ENCODE measurements at regions not wholly inside any gene's neighbourhood (a gene's known extent, or its start where the extent isn't known, plus 50 kb on each side); places are given as distances from the start of the nearest gene placed in this dataset.

DNA sequence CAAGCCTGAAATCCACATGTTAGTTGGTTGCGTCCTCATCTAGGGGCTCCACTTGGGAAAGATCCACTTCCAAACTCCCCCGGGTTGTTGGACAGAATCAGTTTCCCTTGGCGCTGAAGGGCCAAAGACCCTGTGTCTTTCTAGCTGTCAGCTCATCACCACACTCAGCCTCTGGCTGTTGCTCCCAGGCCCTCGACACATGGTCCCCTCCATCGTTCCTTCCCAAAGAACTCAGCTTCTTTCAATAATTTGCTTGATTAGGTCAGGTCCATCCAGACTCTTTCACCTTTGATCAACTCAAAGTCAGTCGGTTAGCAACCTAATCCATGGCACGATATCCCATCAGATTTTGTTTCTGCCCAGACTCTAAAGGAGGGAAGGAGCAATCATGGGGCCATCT, 254.8 kb upstream of the SULF2 start (continued):
- TF ChIP-seq ESRRA (CRISPR knock-in tag; IDR thresholded peaks at IDR 0.05; ENCODE audit: borderline replicate concordance) (no peak), ZNF416 (CRISPR knock-in tag; IDR thresholded peaks at IDR 0.05) (no peak), ZNF219 (CRISPR knock-in tag; IDR thresholded peaks at IDR 0.05; ENCODE audit: borderline replicate concordance) (no peak)
- TF ChIP-seq, protein P1, sequence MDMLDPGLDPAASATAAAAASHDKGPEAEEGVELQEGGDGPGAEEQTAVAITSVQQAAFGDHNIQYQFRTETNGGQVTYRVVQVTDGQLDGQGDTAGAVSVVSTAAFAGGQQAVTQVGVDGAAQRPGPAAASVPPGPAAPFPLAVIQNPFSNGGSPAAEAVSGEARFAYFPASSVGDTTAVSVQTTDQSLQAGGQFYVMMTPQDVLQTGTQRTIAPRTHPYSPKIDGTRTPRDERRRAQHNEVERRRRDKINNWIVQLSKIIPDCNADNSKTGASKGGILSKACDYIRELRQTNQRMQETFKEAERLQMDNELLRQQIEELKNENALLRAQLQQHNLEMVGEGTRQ (CRISPR knock-in tag; IDR thresholded peaks at IDR 0.05): no peak

DNA sequence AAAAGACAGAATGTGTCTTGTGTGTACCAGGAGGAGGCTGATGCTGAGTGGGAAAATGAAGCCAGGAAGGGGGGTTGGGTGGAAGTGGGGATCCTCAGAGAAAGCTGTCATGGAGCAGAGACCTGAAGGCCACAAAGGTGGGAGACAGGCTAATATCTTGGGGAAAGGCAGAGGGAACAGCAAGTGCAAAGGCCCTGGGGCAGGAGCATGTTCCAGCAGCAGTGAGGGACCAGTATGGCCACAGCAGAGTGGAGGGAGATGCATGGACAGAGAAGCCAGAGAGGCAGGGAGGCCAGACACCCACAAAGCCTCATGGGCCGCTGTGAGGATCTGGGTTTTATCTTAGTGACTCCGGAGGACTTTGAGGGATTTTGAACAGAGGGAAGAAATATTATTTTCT, 254.2 kb upstream of the SULF2 start:
- Mint-ChIP-seq H3K4me3 (no peak overlapping the region), H3K27ac (no peak overlapping the region), H3K4me1 (peaks cover 12% of the 10 kb centered on the region), H3K9me3 (peaks cover 23% of the 10 kb centered on the region), H3K36me3 (no peaks in the 10 kb centered on the region), H3K27me3 (ENCODE audit: low read depth) (no peaks in the 10 kb centered on the region)
- TF ChIP-seq, protein P2, sequence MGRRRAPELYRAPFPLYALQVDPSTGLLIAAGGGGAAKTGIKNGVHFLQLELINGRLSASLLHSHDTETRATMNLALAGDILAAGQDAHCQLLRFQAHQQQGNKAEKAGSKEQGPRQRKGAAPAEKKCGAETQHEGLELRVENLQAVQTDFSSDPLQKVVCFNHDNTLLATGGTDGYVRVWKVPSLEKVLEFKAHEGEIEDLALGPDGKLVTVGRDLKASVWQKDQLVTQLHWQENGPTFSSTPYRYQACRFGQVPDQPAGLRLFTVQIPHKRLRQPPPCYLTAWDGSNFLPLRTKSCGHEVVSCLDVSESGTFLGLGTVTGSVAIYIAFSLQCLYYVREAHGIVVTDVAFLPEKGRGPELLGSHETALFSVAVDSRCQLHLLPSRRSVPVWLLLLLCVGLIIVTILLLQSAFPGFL (CRISPR knock-in tag; IDR thresholded peaks at IDR 0.05; ENCODE audit: borderline replicate concordance): no peak
- TF ChIP-seq ZNF219 (CRISPR knock-in tag; IDR thresholded peaks at IDR 0.05; ENCODE audit: borderline replicate concordance): no peak
- TF ChIP-seq GABPB1 (CRISPR knock-in tag; IDR thresholded peaks at IDR 0.05): no peak
- TF ChIP-seq, protein P3, sequence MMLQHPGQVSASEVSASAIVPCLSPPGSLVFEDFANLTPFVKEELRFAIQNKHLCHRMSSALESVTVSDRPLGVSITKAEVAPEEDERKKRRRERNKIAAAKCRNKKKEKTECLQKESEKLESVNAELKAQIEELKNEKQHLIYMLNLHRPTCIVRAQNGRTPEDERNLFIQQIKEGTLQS (CRISPR knock-in tag; conservative IDR thresholded peaks at IDR 0.05): no peak
- TF ChIP-seq FOXP1 (CRISPR knock-in tag; IDR thresholded peaks at IDR 0.05; ENCODE audit: borderline replicate concordance): no peak
- TF ChIP-seq, protein P4, sequence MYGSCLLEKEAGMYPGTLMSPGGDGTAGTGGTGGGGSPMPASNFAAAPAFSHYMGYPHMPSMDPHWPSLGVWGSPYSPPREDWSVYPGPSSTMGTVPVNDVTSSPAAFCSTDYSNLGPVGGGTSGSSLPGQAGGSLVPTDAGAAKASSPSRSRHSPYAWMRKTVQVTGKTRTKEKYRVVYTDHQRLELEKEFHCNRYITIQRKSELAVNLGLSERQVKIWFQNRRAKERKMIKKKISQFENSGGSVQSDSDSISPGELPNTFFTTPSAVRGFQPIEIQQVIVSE (CRISPR knock-in tag; IDR thresholded peaks at IDR 0.05; ENCODE audit: borderline replicate concordance): no peak
- TF ChIP-seq ATF1 (CRISPR knock-in tag; IDR thresholded peaks at IDR 0.05): no peak
- no peak for TF ChIP-seq TEAD1 (CRISPR knock-in tag; IDR thresholded peaks at IDR 0.05)
- TF ChIP-seq MXD4 (CRISPR knock-in tag; IDR thresholded peaks at IDR 0.05; ENCODE audit: borderline replicate concordance): no peak
- TF ChIP-seq CBFB (CRISPR knock-in tag; IDR thresholded peaks at IDR 0.05; ENCODE audit: low read depth): no peak
- no peak for TF ChIP-seq ZNF263 (CRISPR knock-in tag; IDR thresholded peaks at IDR 0.05; ENCODE audit: low read depth)
- TF ChIP-seq, protein P5, sequence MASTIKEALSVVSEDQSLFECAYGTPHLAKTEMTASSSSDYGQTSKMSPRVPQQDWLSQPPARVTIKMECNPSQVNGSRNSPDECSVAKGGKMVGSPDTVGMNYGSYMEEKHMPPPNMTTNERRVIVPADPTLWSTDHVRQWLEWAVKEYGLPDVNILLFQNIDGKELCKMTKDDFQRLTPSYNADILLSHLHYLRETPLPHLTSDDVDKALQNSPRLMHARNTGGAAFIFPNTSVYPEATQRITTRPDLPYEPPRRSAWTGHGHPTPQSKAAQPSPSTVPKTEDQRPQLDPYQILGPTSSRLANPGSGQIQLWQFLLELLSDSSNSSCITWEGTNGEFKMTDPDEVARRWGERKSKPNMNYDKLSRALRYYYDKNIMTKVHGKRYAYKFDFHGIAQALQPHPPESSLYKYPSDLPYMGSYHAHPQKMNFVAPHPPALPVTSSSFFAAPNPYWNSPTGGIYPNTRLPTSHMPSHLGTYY (CRISPR knock-in tag; IDR thresholded peaks at IDR 0.05): no peak
- no peak for TF ChIP-seq ZNF232 (CRISPR knock-in tag; IDR thresholded peaks at IDR 0.05)
- TF ChIP-seq, protein P6, sequence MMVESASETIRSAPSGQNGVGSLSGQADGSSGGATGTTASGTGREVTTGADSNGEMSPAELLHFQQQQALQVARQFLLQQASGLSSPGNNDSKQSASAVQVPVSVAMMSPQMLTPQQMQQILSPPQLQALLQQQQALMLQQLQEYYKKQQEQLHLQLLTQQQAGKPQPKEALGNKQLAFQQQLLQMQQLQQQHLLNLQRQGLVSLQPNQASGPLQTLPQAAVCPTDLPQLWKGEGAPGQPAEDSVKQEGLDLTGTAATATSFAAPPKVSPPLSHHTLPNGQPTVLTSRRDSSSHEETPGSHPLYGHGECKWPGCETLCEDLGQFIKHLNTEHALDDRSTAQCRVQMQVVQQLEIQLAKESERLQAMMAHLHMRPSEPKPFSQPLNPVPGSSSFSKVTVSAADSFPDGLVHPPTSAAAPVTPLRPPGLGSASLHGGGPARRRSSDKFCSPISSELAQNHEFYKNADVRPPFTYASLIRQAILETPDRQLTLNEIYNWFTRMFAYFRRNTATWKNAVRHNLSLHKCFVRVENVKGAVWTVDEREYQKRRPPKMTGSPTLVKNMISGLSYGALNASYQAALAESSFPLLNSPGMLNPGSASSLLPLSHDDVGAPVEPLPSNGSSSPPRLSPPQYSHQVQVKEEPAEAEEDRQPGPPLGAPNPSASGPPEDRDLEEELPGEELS (CRISPR knock-in tag; IDR thresholded peaks at IDR 0.05): no peak
- no peak for TF ChIP-seq CREB1 (CRISPR knock-in tag; IDR thresholded peaks at IDR 0.05)
- TF ChIP-seq, protein P7, sequence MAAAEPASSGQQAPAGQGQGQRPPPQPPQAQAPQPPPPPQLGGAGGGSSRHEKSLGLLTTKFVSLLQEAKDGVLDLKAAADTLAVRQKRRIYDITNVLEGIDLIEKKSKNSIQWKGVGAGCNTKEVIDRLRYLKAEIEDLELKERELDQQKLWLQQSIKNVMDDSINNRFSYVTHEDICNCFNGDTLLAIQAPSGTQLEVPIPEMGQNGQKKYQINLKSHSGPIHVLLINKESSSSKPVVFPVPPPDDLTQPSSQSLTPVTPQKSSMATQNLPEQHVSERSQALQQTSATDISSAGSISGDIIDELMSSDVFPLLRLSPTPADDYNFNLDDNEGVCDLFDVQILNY (CRISPR knock-in tag; IDR thresholded peaks at IDR 0.05): no peak
- TF ChIP-seq MYBL2 (CRISPR knock-in tag; IDR thresholded peaks at IDR 0.05): no peak
- TF ChIP-seq, protein P8, sequence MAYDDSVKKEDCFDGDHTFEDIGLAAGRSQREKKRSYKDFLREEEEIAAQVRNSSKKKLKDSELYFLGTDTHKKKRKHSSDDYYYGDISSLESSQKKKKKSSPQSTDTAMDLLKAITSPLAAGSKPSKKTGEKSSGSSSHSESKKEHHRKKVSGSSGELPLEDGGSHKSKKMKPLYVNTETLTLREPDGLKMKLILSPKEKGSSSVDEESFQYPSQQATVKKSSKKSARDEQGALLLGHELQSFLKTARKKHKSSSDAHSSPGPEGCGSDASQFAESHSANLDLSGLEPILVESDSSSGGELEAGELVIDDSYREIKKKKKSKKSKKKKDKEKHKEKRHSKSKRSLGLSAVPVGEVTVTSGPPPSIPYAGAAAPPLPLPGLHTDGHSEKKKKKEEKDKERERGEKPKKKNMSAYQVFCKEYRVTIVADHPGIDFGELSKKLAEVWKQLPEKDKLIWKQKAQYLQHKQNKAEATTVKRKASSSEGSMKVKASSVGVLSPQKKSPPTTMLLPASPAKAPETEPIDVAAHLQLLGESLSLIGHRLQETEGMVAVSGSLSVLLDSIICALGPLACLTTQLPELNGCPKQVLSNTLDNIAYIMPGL (CRISPR knock-in tag; IDR thresholded peaks at IDR 0.05): no peak
- TF ChIP-seq, protein P9, sequence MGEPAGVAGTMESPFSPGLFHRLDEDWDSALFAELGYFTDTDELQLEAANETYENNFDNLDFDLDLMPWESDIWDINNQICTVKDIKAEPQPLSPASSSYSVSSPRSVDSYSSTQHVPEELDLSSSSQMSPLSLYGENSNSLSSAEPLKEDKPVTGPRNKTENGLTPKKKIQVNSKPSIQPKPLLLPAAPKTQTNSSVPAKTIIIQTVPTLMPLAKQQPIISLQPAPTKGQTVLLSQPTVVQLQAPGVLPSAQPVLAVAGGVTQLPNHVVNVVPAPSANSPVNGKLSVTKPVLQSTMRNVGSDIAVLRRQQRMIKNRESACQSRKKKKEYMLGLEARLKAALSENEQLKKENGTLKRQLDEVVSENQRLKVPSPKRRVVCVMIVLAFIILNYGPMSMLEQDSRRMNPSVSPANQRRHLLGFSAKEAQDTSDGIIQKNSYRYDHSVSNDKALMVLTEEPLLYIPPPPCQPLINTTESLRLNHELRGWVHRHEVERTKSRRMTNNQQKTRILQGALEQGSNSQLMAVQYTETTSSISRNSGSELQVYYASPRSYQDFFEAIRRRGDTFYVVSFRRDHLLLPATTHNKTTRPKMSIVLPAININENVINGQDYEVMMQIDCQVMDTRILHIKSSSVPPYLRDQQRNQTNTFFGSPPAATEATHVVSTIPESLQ (CRISPR knock-in tag; IDR thresholded peaks at IDR 0.05): no peak
- TF ChIP-seq, protein P10, sequence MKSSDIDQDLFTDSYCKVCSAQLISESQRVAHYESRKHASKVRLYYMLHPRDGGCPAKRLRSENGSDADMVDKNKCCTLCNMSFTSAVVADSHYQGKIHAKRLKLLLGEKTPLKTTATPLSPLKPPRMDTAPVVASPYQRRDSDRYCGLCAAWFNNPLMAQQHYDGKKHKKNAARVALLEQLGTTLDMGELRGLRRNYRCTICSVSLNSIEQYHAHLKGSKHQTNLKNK (CRISPR knock-in tag; IDR thresholded peaks at IDR 0.05): no peak
- no peak for ATAC-seq
- DNase-seq (ENCODE audit: low spot score): no peak
- ChIA-PET POLR2A (no interaction called here), CTCF (no interaction called here)
